ENCODE measurements at regions not wholly inside any gene's neighbourhood (a gene's known extent, or its start where the extent isn't known, plus 50 kb on each side); places are given as distances from the start of the nearest gene placed in this dataset.

- intact Hi-C loops (cut with micrococcal nuclease), result no loop called here
- Mint-ChIP-seq H3K27ac (no peak overlapping the region), H3K4me3 (no peak overlapping the region), H3K9me3 (no peaks in the 10 kb centered on the region), H3K27me3 (no peaks in the 10 kb centered on the region), H3K4me1 (ENCODE audit: low read depth) (peaks cover 5% of the 10 kb centered on the region), H3K36me3 (ENCODE audit: low read depth) (no peaks in the 10 kb centered on the region)
- POLR2A ChIA-PET, result no interaction called here
- DNase-seq (no peak), ATAC-seq (no peak)
- no peak for TF ChIP-seq CTCF (IDR thresholded peaks at IDR 0.05)
- CTCF ChIA-PET, result no interaction called here
Observed at GRCh38 chr18:54710074-54710899, 118.0 kb upstream of the RAB27B start.

- DNase-seq, result no peak
- ATAC-seq, result no peak
- no peak overlapping the region for H3K27ac Mint-ChIP-seq
- H3K27me3 Mint-ChIP-seq, result peaks cover 5% of the 10 kb centered on the region
- H3K36me3 Mint-ChIP-seq (ENCODE audit: low read depth), result no peaks in the 10 kb centered on the region
- POLR2A ChIA-PET, result no interaction called here
- intact Hi-C loops (cut with micrococcal nuclease), result no loop called here
- no peaks in the 10 kb centered on the region for H3K9me3 Mint-ChIP-seq
- TF ChIP-seq CTCF (IDR thresholded peaks at IDR 0.05), result no peak
- CTCF ChIA-PET, result no interaction called here
- peaks cover 5% of the 10 kb centered on the region for H3K4me1 Mint-ChIP-seq (ENCODE audit: low read depth)
- H3K4me3 Mint-ChIP-seq, result no peak overlapping the region
Observed at GRCh38 chr18:54710900-54711281, 117.4 kb upstream of the RAB27B start.

- no peak for TF ChIP-seq CTCF (IDR thresholded peaks at IDR 0.05)
- DNase-seq, result no peak
- Mint-ChIP-seq H3K36me3 (ENCODE audit: low read depth) (no peaks in the 10 kb centered on the region), H3K9me3 (no peaks in the 10 kb centered on the region), H3K4me1 (ENCODE audit: low read depth) (peaks cover 7% of the 10 kb centered on the region), H3K27ac (no peak overlapping the region), H3K27me3 (peaks cover 6% of the 10 kb centered on the region), H3K4me3 (no peak overlapping the region)
- ATAC-seq, result no peak
- intact Hi-C loops (cut with micrococcal nuclease), result no loop called here
- ChIA-PET CTCF (interaction anchor here (1.5 kb wide), 1 partner anchor 41 kb away, joined by 4 read pairs; no protein-coding TSS in a partner anchor), POLR2A (no interaction called here)
Observed at GRCh38 chr18:54712306-54712705, 116.0 kb upstream of the RAB27B start.

- H3K4me1 Mint-ChIP-seq (ENCODE audit: low read depth), result peaks cover 12% of the 10 kb centered on the region
- H3K9me3 Mint-ChIP-seq, result no peaks in the 10 kb centered on the region
- no peak overlapping the region for H3K27ac Mint-ChIP-seq
- H3K4me3 Mint-ChIP-seq, result no peak overlapping the region
- ChIA-PET CTCF (interaction anchor here (1.5 kb wide), 1 partner anchor 42 kb away, joined by 4 read pairs; no protein-coding TSS in a partner anchor), POLR2A (no interaction called here)
- H3K27me3 Mint-ChIP-seq, result peaks cover 6% of the 10 kb centered on the region
- H3K36me3 Mint-ChIP-seq (ENCODE audit: low read depth), result no peaks in the 10 kb centered on the region
- no peak for DNase-seq
- intact Hi-C loops (cut with micrococcal nuclease), result no loop called here
- no peak for ATAC-seq
- no peak for TF ChIP-seq CTCF (IDR thresholded peaks at IDR 0.05)
Observed at GRCh38 chr18:54712758-54713157, 115.5 kb upstream of the RAB27B start.

GRCh38 chr18:54713386-54713785 lies 114.9 kb upstream of the RAB27B start:
- no peak overlapping the region for H3K27ac Mint-ChIP-seq
- ATAC-seq (no peak), DNase-seq (peak; percentile 2)
- H3K27me3 Mint-ChIP-seq, result peaks cover 6% of the 10 kb centered on the region
- H3K4me1 Mint-ChIP-seq (ENCODE audit: low read depth), result peaks cover 18% of the 10 kb centered on the region
- H3K36me3 Mint-ChIP-seq (ENCODE audit: low read depth), result no peaks in the 10 kb centered on the region
- ChIA-PET CTCF (interaction anchor here (1.5 kb wide), 1 partner anchor 42 kb away, joined by 4 read pairs; no protein-coding TSS in a partner anchor), POLR2A (no interaction called here)
- H3K9me3 Mint-ChIP-seq, result no peaks in the 10 kb centered on the region
- H3K4me3 Mint-ChIP-seq, result no peak overlapping the region
- intact Hi-C loops (cut with micrococcal nuclease), result no loop called here
- no peak for TF ChIP-seq CTCF (IDR thresholded peaks at IDR 0.05)

Measured in activated CD8-positive, alpha-beta T cell treated with anti-CD3 and anti-CD28 coated beads for 36 hours (primary cell).